ENCODE measurements at regions not wholly inside any gene's neighbourhood (a gene's known extent, or its start where the extent isn't known, plus 50 kb on each side); places are given as distances from the start of the nearest gene placed in this dataset.

- H3K9me3 ChIP-seq = no peaks in the 10 kb centered on the region
- CTCF ChIA-PET = no interaction called here
These were observed 117.5 kb downstream of the HMHB1 start for GRCh38 chr5:143929486-143929885.

GRCh38 chr5:143930561-143930960 lies 118.6 kb downstream of the HMHB1 start:
- Histone ChIP-seq H3F3A (replicated peaks; ENCODE audit: insufficient read depth) (no peaks in the 10 kb centered on the region), H3K4me2 (no peak overlapping the region), H3K4me1 (ENCODE audit: control insufficient read depth in 1 of 2, insufficient read depth in 2 of 2, low read depth in 1 of 2, low read length in 1 of 2) (peaks cover 0 to 5% of the 10 kb centered on the region in 2 experiments; a peak in 1 of 4 replicates), H3K9me3 (no peaks in the 10 kb centered on the region), H2AFZ (ENCODE audit: low read depth) (no peak overlapping the region), H3K36me3 (replicated peaks in 1 of 2; ENCODE audit: control insufficient read depth in 1 of 2, insufficient read depth in 2 of 2, low read length in 1 of 2) (no peaks in the 10 kb centered on the region), H3K27ac (ENCODE audit: low read depth in 2 of 2, low read length in 1 of 2) (no peak overlapping the region), H3K4me3 (ENCODE audit: low read depth in 2 of 2, low read length in 1 of 2) (no peak overlapping the region), H4K20me1 (ENCODE audit: insufficient read depth) (no peaks in the 10 kb centered on the region), H3K27me3 (ENCODE audit: insufficient read depth) (no peaks in the 10 kb centered on the region), H3K9ac (no peak overlapping the region), H3K79me2 (ENCODE audit: insufficient read depth) (no peaks in the 10 kb centered on the region), H3K9me2 (no peaks in the 10 kb centered on the region)
- CTCF ChIA-PET = interaction anchor here (0.8 kb wide), 1 partner anchor 30 kb away, joined by 3 read pairs; no protein-coding TSS in a partner anchor
- POLR2A ChIA-PET = no interaction called here
- TF ChIP-seq NRF1 (IDR thresholded peaks at IDR 0.05; ENCODE audit: low read depth, low read length) (no peak), TEAD4 (IDR thresholded peaks at IDR 0.05; ENCODE audit: borderline replicate concordance, insufficient read depth) (no peak), CHD2 (IDR thresholded peaks at IDR 0.05; ENCODE audit: low read length, partially characterized antibody) (no peak), GABPA (IDR thresholded peaks at IDR 0.05; ENCODE audit: low read depth) (no peak), YY1 (IDR thresholded peaks at IDR 0.05; ENCODE audit: low read depth) (no peak), EZH2phosphoT487 (IDR thresholded peaks at IDR 0.05; ENCODE audit: borderline replicate concordance, low read depth) (no peak), MEF2A (IDR thresholded peaks at IDR 0.05; ENCODE audit: borderline replicate concordance, low read depth) (no peak), GATA2 (CRISPR knock-in tag; IDR thresholded peaks at IDR 0.05) (no peak), MXI1 (IDR thresholded peaks at IDR 0.05; ENCODE audit: low read depth, low read length) (no peak), ELF1 (IDR thresholded peaks at IDR 0.05) (no peak), TCF12 (IDR thresholded peaks at IDR 0.05) (no peak), JUND (IDR thresholded peaks at IDR 0.05) (no peak)
- DNase-seq = no peak

More at GRCh38 chr5:143929486-143929885, 117.5 kb downstream of the HMHB1 start:
- no peaks in the 10 kb centered on the region for H3K36me3 ChIP-seq (replicated peaks in 1 of 2; ENCODE audit: control insufficient read depth in 1 of 2, insufficient read depth in 2 of 2, low read length in 1 of 2)
- POLR2A ChIA-PET = no interaction called here
- no peak overlapping the region for H3K9ac ChIP-seq
- no peak overlapping the region for H2AFZ ChIP-seq (ENCODE audit: low read depth)
- H3K9me2 ChIP-seq = no peaks in the 10 kb centered on the region
- no peak for DNase-seq
- H3K27ac ChIP-seq (ENCODE audit: low read depth in 2 of 2, low read length in 1 of 2) = no peak overlapping the region
- H3K4me2 ChIP-seq = no peak overlapping the region
- no peaks in the 10 kb centered on the region for H3F3A ChIP-seq (replicated peaks; ENCODE audit: insufficient read depth)
- H3K4me3 ChIP-seq (ENCODE audit: low read depth in 2 of 2, low read length in 1 of 2) = no peak overlapping the region
- TF ChIP-seq SMC3 (IDR thresholded peaks at IDR 0.05; ENCODE audit: low read depth, low read length) (no peak), REST (IDR thresholded peaks at IDR 0.05; ENCODE audit: low read depth, low read length) (no peak), YY1 (IDR thresholded peaks at IDR 0.05; ENCODE audit: low read depth) (no peak), GABPA (IDR thresholded peaks at IDR 0.05; ENCODE audit: low read depth) (no peak), CTCF (IDR thresholded peaks at IDR 0.05) (no peak)
- no peaks in the 10 kb centered on the region for H4K20me1 ChIP-seq (ENCODE audit: insufficient read depth)
- H3K27me3 ChIP-seq (ENCODE audit: insufficient read depth) = no peaks in the 10 kb centered on the region
- H3K4me1 ChIP-seq (ENCODE audit: control insufficient read depth in 1 of 2, insufficient read depth in 2 of 2, low read depth in 1 of 2, low read length in 1 of 2) = peaks cover 0 to 5% of the 10 kb centered on the region in 2 experiments; a peak in 1 of 4 replicates
- H3K79me2 ChIP-seq (ENCODE audit: insufficient read depth) = no peaks in the 10 kb centered on the region
